ENCODE measurements at regions not wholly inside any gene's neighbourhood (a gene's known extent, or its start where the extent isn't known, plus 50 kb on each side); places are given as distances from the start of the nearest gene placed in this dataset.

GRCh38 chr1:115437196-115437595, 99.1 kb upstream of the NGF start:
- TF ChIP-seq CTCF (IDR thresholded peaks at IDR 0.05) (no peak), EZH2phosphoT487 (IDR thresholded peaks at IDR 0.05) (no peak), EZH2 (IDR thresholded peaks at IDR 0.05) (no peak)
